KMS-11 (cell line): ENCODE measurements at regions not wholly inside any gene's neighbourhood (a gene's known extent, or its start where the extent isn't known, plus 50 kb on each side); places are given as distances from the start of the nearest gene placed in this dataset.

ENCODE experiments used
- H2AFZ ChIP-seq: fragments of 200-600 bp; sonication (generic); 2 replicates; pipeline ENCODE4 v1.6.1; 2016; ENCODE audit warnings: antibody characterized with exemption, mixed run types, low read depth
- H3K27ac ChIP-seq: fragments of 200-600 bp; sonication (generic); 2 replicates; pipeline ENCODE4 v1.6.1; 2016; ENCODE audit warnings: mild to moderate bottlenecking, mixed run types
- H3K27me3 ChIP-seq: fragments of 200-600 bp; sonication (generic); 2 replicates; pipeline ENCODE4 v1.6.1; 2017; ENCODE audit warnings: mild to moderate bottlenecking, low read depth, mixed run types, moderate library complexity; ENCODE audit not compliant: insufficient read depth
- H3K36me3 ChIP-seq: fragments of 200-600 bp; sonication (generic); 2 replicates; pipeline ENCODE4 v1.6.1; 2017; ENCODE audit warnings: mild to moderate bottlenecking, mixed run types; ENCODE audit not compliant: insufficient read depth
- H3K4me1 ChIP-seq: fragments of 200-600 bp; sonication (generic); 2 replicates; pipeline ENCODE4 v1.6.1; 2016; ENCODE audit warnings: mild to moderate bottlenecking, low read depth, mixed run types; ENCODE audit not compliant: poor library complexity, severe bottlenecking
- H3K4me2 ChIP-seq: fragments of 200-600 bp; sonication (generic); 2 replicates; pipeline ENCODE4 v1.7.0; 2016; ENCODE audit warnings: mild to moderate bottlenecking, mixed run types
- H3K4me3 ChIP-seq: fragments of 200-600 bp; sonication (generic); IDR thresholded peaks from 2 replicates; pipeline ENCODE4 v1.6.1; 2017; ENCODE audit warnings: low read depth, low read length, mixed read lengths; ENCODE audit not compliant: insufficient read depth
- H3K79me2 ChIP-seq: fragments of 200-600 bp; sonication (generic); 2 replicates; pipeline ENCODE4 v1.6.1; 2016; ENCODE audit warnings: low read depth, mixed run types; ENCODE audit not compliant: insufficient read depth
- H3K9ac ChIP-seq: fragments of 200-600 bp; sonication (generic); 2 replicates; pipeline ENCODE4 v1.6.1; 2016; ENCODE audit warnings: mild to moderate bottlenecking, mixed run types
- H4K20me1 ChIP-seq: fragments of 200-600 bp; sonication (generic); 2 replicates; pipeline ENCODE4 v1.6.1; 2016; ENCODE audit warnings: mild to moderate bottlenecking, mixed run types; ENCODE audit not compliant: insufficient read depth
- TF ChIP-seq, protein P1 (sequence below): fragments of 200-600 bp; sonication (generic); conservative IDR thresholded peaks from 2 replicates; pipeline ENCODE4 v1.6.1; 2017; ENCODE audit warnings: low read depth, mild to moderate bottlenecking, antibody characterized with exemption, low read length, moderate library complexity, mixed read lengths

DNA sequence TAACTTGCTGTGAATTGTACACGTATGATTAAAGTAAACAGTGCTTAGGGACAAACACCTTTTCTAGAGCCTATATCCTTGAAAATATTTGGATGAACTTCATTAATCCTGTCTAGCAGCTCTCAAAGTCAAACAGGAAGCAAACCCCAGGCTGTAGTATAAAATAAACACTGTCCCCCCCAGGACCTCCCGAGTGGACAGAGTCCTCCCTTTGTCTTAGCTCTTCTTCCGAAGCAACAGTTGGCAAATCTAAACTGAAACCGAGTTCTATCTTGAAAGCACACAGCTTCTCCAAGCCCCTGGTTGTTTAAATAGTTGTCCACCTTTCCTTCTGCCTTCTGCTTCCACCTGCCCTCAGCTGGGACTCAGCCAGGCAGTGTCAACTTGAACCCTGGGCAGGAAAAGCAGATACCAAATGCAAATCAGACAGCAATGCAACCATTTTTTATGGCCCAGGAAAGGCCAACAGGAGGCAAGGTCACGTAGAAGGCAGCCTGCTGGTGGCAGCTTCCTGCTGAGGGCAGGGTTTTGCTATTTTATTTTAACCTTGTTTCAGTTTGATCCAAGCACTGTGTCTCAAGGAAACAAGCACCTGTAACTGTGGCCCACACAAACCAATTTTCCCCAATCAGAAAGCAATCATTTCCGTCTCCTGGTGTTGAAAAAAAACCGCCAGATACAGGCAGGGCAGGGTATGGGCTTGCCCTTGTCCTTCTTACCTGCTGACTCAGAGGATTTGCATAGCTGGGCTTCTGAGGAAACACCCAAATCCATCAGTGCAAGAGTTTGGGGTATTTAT, 110.3 kb upstream of the KIT start:
- Histone ChIP-seq H3K36me3 (no peaks in the 10 kb centered on the region), H3K27ac (no peak overlapping the region), H3K4me3 (no peak overlapping the region), H3K79me2 (no peaks in the 10 kb centered on the region), H3K4me2 (peak overlapping the region; percentile 23; the same call in 1 of the 2 replicates), H3K27me3 (no peaks in the 10 kb centered on the region), H4K20me1 (no peaks in the 10 kb centered on the region), H3K4me1 (peaks cover 11% of the 10 kb centered on the region), H3K9ac (no peak overlapping the region), H2AFZ (0 out of 2 replicates have a peak overlapping the region, but pooled peaks have one; percentile 25)
- TF ChIP-seq, protein P1, sequence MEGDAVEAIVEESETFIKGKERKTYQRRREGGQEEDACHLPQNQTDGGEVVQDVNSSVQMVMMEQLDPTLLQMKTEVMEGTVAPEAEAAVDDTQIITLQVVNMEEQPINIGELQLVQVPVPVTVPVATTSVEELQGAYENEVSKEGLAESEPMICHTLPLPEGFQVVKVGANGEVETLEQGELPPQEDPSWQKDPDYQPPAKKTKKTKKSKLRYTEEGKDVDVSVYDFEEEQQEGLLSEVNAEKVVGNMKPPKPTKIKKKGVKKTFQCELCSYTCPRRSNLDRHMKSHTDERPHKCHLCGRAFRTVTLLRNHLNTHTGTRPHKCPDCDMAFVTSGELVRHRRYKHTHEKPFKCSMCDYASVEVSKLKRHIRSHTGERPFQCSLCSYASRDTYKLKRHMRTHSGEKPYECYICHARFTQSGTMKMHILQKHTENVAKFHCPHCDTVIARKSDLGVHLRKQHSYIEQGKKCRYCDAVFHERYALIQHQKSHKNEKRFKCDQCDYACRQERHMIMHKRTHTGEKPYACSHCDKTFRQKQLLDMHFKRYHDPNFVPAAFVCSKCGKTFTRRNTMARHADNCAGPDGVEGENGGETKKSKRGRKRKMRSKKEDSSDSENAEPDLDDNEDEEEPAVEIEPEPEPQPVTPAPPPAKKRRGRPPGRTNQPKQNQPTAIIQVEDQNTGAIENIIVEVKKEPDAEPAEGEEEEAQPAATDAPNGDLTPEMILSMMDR, result no peak

DNA sequence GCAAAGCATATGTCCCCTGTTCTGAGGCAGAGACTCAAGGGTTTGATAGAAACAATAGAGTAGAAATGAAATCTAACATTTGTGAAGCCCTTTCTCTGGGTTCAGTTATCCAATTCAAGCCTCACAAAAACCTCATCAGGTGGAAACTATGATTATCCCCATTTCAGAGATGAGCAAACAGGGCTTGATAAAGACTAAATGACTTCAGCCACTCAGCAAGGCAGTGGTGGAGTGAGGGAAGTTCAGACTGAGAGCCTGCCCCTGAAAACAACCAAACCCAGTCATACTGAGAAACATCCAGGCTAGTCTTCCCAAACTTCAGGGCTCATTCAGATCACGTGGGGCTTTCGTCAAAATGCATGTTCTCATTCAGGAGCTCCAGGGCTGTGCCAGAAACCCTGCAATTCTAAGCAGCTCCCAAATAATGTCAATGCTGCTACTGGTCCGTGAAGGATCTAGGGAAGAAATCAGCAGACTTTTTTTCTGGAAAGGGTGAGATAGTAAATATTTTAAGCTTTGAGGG, 109.6 kb upstream of the KIT start:
- H3K9ac ChIP-seq, result no peak overlapping the region
- H3K4me1 ChIP-seq, result peaks cover 11% of the 10 kb centered on the region
- H3K27ac ChIP-seq, result no peak overlapping the region
- no peaks in the 10 kb centered on the region for H3K79me2 ChIP-seq
- no peak overlapping the region for H2AFZ ChIP-seq
- H3K36me3 ChIP-seq, result no peaks in the 10 kb centered on the region
- no peaks in the 10 kb centered on the region for H4K20me1 ChIP-seq
- no peaks in the 10 kb centered on the region for H3K27me3 ChIP-seq
- no peak overlapping the region for H3K4me3 ChIP-seq
- TF ChIP-seq, protein P1, result no peak
- H3K4me2 ChIP-seq, result peak overlapping the region; percentile 23; the same call in 1 of the 2 replicates

DNA sequence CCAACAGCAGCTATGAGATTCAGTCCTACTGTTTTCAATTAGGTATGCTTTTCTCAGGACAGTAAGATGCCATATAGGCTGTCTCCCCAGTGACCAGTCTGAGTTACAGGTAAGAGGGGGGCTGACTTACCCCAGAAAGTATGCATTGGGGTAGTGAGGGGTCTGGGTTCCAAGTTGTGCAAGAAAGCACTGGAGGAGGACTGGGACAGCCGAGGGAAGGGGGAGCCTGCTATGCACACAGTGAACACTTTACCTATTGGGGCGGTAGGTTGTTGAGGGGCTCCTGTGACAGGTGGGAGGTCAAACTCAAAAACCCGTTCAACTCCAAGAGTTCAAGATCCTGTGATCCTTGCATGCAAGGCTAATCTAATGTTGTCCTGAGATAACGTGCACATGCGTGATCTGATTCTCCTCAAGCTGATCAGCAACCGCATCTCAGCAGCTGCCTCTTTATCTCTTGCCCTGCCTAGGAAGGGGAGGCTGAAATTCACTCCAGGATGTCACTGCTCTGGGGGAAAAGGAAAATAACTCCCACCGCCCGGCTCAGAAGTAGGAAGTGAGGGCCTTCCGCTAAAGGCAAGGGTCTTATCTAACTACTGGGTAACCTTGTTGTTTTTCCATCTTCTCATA, 108.8 kb upstream of the KIT start:
- Histone ChIP-seq H3K27ac (no peak overlapping the region), H2AFZ (no peak overlapping the region), H3K79me2 (no peaks in the 10 kb centered on the region), H3K36me3 (no peaks in the 10 kb centered on the region), H3K4me2 (no peak overlapping the region), H4K20me1 (no peaks in the 10 kb centered on the region), H3K4me3 (no peak overlapping the region), H3K27me3 (no peaks in the 10 kb centered on the region), H3K9ac (no peak overlapping the region), H3K4me1 (peaks cover 11% of the 10 kb centered on the region)
- TF ChIP-seq, protein P1, result no peak

DNA sequence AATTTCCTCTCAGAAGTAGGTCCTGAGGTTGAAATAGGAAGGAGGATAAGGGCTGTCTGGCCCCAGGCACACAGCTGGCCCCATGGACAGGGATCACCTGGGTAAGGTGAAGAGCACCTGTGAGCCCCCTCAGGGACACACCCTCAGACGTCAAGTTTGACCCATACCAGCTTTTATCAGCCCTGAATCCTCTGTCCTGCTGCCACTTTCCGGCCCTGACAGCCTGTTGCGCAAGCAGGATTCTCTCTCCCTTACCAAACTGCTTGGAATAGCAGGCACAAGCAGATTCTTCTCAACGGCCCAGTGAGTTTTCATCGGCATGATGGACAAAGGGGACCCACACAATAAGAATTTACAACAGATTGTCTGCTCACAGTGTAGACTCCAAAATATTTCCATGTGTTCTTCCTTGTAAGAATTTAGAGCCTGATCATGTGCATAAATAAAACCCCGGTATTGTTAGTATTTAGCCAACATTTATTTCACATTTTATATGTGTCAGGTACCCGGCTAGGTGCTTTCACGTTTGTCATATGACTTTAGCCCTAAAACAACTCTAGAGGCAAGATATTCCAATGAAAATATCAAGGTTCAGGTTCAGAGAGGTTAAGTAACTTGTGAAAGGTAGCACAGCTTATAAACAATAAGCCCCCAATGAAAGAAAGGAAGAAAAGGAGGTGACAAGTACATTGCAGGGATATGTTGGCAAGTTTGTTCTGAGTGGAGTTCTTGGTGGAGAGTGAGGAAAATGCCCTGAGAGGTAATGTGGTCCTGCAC, 107.2 kb upstream of the KIT start:
- no peaks in the 10 kb centered on the region for H4K20me1 ChIP-seq
- no peaks in the 10 kb centered on the region for H3K79me2 ChIP-seq
- no peaks in the 10 kb centered on the region for H3K36me3 ChIP-seq
- no peak overlapping the region for H3K27ac ChIP-seq
- TF ChIP-seq, protein P1, result no peak
- H2AFZ ChIP-seq, result no peak overlapping the region
- H3K4me1 ChIP-seq, result peaks cover 11% of the 10 kb centered on the region
- no peak overlapping the region for H3K4me2 ChIP-seq
- H3K27me3 ChIP-seq, result no peaks in the 10 kb centered on the region
- no peak overlapping the region for H3K9ac ChIP-seq
- no peak overlapping the region for H3K4me3 ChIP-seq
